Activated naive CD4-positive, alpha-beta T cell treated with anti-CD3 and anti-CD28 coated beads for 36 hours (primary cell): ENCODE measurements at regions not wholly inside any gene's neighbourhood (a gene's known extent, or its start where the extent isn't known, plus 50 kb on each side); places are given as distances from the start of the nearest gene placed in this dataset.
"Not testable (repeated sequence)": the region's sequence is repeated elsewhere in the genome, so short reads cannot be mapped to it uniquely, and the experiment has no call there.

ENCODE experiments used
- CTCF ChIA-PET: fragments of 350-600 bp; sonication (Branson Sonifier 250); formaldehyde crosslinking; loops from one replicate; lab custom pipeline; 2021; ENCODE audit warnings: antibody characterized with exemption; lab: Charles Lee
- DNase-seq: peaks from one replicate; pipeline ENCODE4 v3.0.0-alpha.2; 2020
- H3K27ac Mint-ChIP-seq: one replicate; pipeline ENCODE4 v1.8.0; 2021; ENCODE audit warnings: mild to moderate bottlenecking, mixed read lengths
- H3K27me3 Mint-ChIP-seq: one replicate; pipeline ENCODE4 v1.8.0; 2021; ENCODE audit warnings: low read depth, mixed read lengths
- H3K36me3 Mint-ChIP-seq: one replicate; pipeline ENCODE4 v1.8.0; 2021; ENCODE audit warnings: low read depth, mixed read lengths
- H3K4me1 Mint-ChIP-seq: one replicate; pipeline ENCODE4 v1.8.0; 2021; ENCODE audit warnings: low read depth, mixed read lengths
- H3K4me3 Mint-ChIP-seq: one replicate; pipeline ENCODE4 v1.8.0; 2021; ENCODE audit warnings: mild to moderate bottlenecking, moderate library complexity, mixed read lengths
- H3K9me3 Mint-ChIP-seq: one replicate; pipeline ENCODE4 v1.8.0; 2021; ENCODE audit warnings: mixed read lengths
- intact Hi-C: fragments of 100-400 bp; cut with micrococcal nuclease; formaldehyde crosslinking; loops from one replicate; pipeline ENCODE4 v1.15.1; 2023

DNA sequence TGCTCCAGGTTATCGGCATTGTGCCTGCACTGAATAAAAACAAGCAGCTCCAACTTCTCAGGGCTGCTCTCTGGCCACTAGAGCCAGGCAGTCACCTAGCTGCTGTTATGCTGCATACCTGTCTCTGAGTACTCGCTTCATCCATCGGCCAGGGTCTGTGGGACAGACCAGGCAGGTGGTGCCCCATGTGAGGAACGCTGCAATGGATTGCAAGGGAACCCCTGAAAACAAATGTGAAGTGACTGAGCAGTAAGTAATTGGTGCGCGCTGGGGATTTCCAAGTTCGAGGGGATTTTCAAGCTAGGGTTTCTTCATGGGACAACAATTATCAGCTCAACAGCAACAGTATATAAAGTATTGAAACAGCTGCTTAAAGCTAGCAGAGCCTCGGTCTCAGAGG lies 965.3 kb downstream of the AACS start:
- Mint-ChIP-seq H3K36me3 (no peaks in the 10 kb centered on the region), H3K4me3 (no peak overlapping the region), H3K27me3 (no peaks in the 10 kb centered on the region), H3K4me1 (no peaks in the 10 kb centered on the region), H3K27ac (no peak overlapping the region), H3K9me3 (peaks cover 2% of the 10 kb centered on the region)
- DNase-seq: no peak
- intact Hi-C loops: no loop called here
- CTCF ChIA-PET: no interaction called here

DNA sequence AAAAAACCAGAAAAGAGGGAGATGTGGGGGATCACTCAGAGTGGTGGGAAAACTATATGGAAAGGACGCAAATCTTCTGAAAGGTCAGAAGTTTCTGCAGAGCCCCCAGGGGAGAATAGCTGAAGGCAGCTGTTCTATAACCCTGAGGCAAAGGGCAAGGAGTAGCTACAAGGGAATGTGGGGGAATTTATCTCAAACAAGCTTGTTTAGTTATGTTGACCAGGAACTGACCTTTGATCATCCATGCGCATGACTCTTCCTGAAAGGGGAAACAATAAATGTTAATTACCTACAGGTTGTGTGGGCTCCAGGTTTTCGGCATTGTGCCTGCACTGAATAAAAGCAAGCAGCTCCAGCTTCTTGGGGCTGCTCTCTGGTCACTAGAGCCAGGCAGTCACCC lies 968.5 kb downstream of the AACS start:
- intact Hi-C loops: no loop called here
- no peaks in the 10 kb centered on the region for H3K27me3 Mint-ChIP-seq
- CTCF ChIA-PET: interaction anchor here (0.7 kb wide), 1 partner anchor 32 kb away, joined by 3 read pairs; no protein-coding TSS in a partner anchor
- peaks cover 2% of the 10 kb centered on the region for H3K9me3 Mint-ChIP-seq
- no peaks in the 10 kb centered on the region for H3K36me3 Mint-ChIP-seq
- DNase-seq: no peak
- H3K27ac Mint-ChIP-seq: no peak overlapping the region
- H3K4me1 Mint-ChIP-seq: no peaks in the 10 kb centered on the region
- no peak overlapping the region for H3K4me3 Mint-ChIP-seq

DNA sequence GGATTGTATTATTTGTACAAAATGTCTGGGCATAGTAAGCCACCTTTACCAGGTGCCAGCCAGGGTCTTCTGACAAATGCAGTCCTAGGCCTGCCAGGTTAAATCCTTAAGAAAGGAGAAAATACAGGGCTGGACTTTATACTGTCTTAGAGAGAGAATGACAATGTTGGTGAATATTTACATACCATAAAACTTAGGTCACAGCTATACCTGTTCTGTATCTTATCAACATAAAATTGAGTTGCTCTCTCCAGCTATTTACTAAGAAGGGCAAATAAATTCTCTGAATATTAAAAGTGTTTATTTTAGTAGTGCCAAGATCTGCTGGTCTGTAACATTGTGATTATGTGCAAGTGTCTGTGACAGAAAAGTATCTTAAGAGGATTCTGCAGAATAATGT lies 971.1 kb downstream of the AACS start:
- intact Hi-C loops: no loop called here
- Mint-ChIP-seq H3K9me3 (peaks cover 3% of the 10 kb centered on the region), H3K4me1 (no peaks in the 10 kb centered on the region), H3K36me3 (no peaks in the 10 kb centered on the region), H3K27ac (no peak overlapping the region), H3K4me3 (no peak overlapping the region), H3K27me3 (no peaks in the 10 kb centered on the region)
- CTCF ChIA-PET: no interaction called here
- DNase-seq: no peak

DNA sequence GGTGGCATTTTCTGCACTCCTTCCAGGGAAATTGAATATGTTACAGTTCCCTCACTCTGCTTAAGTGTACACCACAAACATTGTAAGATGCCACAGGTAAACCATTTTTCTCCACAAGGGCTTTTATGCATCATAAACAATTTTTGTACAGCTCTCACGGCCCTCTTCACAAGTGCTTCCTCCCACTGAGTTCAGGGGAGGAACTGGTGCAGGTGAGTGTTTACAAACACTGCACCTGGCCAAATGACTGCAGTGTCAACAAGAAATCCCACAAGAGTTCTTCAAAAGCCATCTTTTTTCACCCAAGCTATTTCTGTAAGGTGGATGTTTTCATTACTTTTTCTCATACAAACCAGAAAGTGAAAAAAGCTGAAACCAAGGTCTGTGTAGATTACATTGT lies 973.2 kb downstream of the AACS start:
- Mint-ChIP-seq H3K36me3 (no peaks in the 10 kb centered on the region), H3K4me1 (no peaks in the 10 kb centered on the region), H3K27me3 (peaks cover 4% of the 10 kb centered on the region), H3K27ac (no peak overlapping the region), H3K4me3 (no peak overlapping the region), H3K9me3 (peaks cover 1% of the 10 kb centered on the region)
- CTCF ChIA-PET: no interaction called here
- DNase-seq: no peak
- intact Hi-C loops: no loop called here

DNA sequence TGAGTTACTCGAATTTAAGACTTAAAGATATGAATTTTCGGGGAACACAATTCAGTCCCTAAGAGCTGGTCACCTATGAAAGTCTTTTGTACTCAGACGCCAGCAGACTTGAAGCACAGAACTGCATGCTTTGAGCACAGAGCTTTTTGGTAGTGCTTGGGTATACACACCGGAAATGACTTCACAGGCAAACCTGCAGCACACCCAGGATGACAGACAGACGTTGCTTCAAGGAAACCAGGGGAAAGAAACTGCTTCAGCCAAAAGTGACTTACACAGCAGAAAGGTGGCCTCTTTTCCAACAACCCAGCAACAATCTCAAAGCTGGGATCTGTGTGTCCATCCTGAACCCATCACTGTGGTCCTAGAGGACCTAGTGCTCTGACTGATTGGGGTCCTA lies 975.1 kb downstream of the AACS start:
- peaks cover 4% of the 10 kb centered on the region for H3K27me3 Mint-ChIP-seq
- H3K4me3 Mint-ChIP-seq: no peak overlapping the region
- H3K9me3 Mint-ChIP-seq: peaks cover 1% of the 10 kb centered on the region
- intact Hi-C loops: no loop called here
- CTCF ChIA-PET: no interaction called here
- no peak overlapping the region for H3K27ac Mint-ChIP-seq
- no peaks in the 10 kb centered on the region for H3K4me1 Mint-ChIP-seq
- H3K36me3 Mint-ChIP-seq: no peaks in the 10 kb centered on the region
- no peak for DNase-seq

DNA sequence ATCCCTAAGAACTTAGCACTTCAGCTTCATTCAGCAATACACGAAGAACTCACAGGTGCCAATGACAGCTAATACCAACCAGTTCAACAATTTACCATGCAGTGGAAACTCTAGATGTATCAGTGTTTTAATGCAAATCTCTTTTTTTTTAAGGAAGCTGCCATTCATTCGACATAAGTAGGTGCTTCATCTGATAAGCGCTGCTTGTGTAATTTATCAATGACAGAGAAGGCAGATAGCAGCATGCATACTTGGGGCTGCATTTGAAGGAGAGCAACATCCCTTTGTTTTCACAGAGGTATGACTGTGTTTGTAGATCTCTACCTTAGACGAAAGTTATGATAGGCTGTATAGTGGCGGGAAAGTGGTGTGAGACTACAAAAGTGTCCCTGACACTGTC lies 977.1 kb downstream of the AACS start:
- intact Hi-C loops: no loop called here
- H3K4me1 Mint-ChIP-seq: no peaks in the 10 kb centered on the region
- DNase-seq: no peak
- no peak overlapping the region for H3K4me3 Mint-ChIP-seq
- H3K27me3 Mint-ChIP-seq: peaks cover 4% of the 10 kb centered on the region
- peaks cover 1% of the 10 kb centered on the region for H3K9me3 Mint-ChIP-seq
- CTCF ChIA-PET: no interaction called here
- H3K27ac Mint-ChIP-seq: no peak overlapping the region
- H3K36me3 Mint-ChIP-seq: no peaks in the 10 kb centered on the region

DNA sequence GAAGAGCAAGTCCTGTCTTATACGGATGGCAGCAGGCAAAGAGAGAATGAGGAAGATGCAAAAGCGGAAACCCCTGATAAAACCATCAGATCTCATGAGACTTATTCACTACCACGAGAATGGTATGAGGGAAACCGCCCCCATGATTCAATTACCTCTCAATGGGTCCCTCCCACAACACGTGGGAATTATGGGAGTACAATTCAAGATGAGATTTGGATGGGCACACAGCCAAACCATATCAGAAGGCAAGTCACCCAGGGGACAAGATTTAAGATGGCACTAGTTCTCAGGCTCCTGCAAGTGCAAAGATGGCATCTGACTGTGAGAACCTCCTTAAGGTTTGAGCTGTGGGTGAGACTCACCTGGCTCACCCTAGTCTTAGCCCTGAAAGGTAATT lies 984.3 kb downstream of the AACS start:
- H3K27me3 Mint-ChIP-seq, H3K27ac Mint-ChIP-seq, H3K36me3 Mint-ChIP-seq, H3K4me3 Mint-ChIP-seq, CTCF ChIA-PET, H3K4me1 Mint-ChIP-seq, H3K9me3 Mint-ChIP-seq, DNase-seq, intact Hi-C loops: not testable (repeated sequence)

DNA sequence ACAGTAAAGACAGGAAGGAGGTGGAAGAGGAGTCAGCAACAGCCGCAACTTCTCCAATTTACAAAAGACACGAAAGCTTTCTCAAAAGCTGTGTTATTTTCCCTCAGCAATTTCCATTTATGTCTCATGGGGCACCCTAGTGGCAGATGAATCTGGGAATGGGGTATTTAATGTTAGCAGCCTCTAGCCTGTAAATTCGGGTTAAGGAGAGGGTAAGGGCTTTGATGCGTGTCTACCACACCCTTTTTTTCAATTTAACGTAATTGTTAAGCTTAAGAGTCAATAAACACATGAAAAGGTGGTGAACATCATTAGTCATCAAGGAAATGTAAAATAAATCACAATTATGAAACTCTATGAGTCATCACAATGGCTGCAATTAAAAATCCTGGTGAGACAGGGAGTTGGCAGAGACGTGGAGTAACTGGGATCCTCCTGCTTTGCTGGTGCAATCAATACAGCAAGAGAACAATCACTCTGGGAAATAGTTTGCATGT lies 986.4 kb downstream of the AACS start:
- intact Hi-C loops: no loop called here
- H3K27me3 Mint-ChIP-seq: no peaks in the 10 kb centered on the region

DNA sequence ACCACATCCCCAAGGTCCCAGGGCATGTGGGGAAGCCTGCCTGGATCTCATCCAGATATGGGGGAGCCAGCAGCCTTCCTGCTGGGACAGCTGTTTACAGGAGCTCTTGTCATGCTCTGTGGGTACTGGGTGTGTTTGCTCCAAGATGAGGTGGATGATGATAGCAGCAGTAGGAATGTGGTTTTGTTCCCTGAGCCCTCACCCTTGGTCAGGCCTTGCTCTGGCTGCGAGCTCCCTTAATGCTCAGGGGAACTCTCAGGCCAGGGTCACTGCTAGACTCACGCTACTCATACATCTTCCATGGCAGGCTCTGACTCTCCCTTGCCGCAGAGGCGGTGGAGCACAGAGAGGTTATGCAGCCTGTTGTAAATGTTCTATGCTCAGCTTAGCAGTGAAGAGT lies 990.3 kb downstream of the AACS start:
- Mint-ChIP-seq H3K27ac (no peak overlapping the region), H3K4me3 (no peak overlapping the region), H3K9me3 (no peaks in the 10 kb centered on the region), H3K36me3 (no peaks in the 10 kb centered on the region), H3K4me1 (no peaks in the 10 kb centered on the region), H3K27me3 (no peaks in the 10 kb centered on the region)
- CTCF ChIA-PET: no interaction called here
- intact Hi-C loops: no loop called here
- DNase-seq: no peak

More for the DNA sequence above, 986.4 kb downstream of the AACS start:
- Mint-ChIP-seq H3K9me3 (no peaks in the 10 kb centered on the region), H3K36me3 (no peaks in the 10 kb centered on the region), H3K27ac (no peak overlapping the region), H3K4me3 (no peak overlapping the region), H3K4me1 (no peaks in the 10 kb centered on the region)
- CTCF ChIA-PET: no interaction called here
- DNase-seq: no peak

DNA sequence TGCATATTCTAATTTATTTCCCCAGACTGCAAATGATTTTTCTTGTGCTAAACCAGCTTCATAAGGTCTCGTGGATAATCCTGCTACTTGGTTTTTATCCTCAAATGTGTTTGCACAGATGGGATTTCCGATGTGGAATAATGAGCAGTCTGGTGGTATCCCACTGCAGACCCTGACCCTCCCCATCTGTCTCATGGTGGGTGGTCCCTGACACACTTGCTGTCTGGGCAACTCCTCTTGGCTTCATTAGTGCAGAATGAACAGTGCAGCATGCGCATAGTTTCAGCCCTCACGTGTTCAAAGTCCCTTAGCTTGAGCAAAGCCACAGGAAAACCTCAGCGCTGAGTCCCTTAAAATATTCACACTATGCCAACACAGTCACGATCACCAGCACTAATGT lies 996.5 kb downstream of the AACS start:
- peaks cover 3% of the 10 kb centered on the region for H3K9me3 Mint-ChIP-seq
- intact Hi-C loops: no loop called here

DNA sequence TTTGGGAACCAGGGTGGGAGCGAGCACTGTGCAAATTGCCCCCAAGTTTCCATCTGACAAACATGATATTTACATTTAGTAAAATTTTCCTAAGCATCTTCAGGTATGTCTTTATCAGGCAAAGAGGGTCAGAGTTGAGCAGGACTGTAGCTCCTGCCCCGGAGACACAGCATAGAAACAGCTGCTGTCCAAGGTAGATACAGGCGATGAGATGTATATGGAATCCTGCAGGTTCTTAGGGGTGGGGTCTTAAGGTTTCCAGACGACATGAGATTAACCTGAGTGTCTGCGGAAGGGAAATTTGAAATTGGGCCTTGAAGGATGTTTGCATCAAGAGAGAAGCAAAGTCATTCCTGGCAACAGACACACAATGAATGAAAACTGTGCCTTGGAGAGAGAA lies 998.8 kb downstream of the AACS start:
- no peak for DNase-seq
- Mint-ChIP-seq H3K4me1 (no peaks in the 10 kb centered on the region), H3K36me3 (no peaks in the 10 kb centered on the region), H3K27ac (no peak overlapping the region), H3K4me3 (no peak overlapping the region), H3K9me3 (peaks cover 3% of the 10 kb centered on the region), H3K27me3 (no peaks in the 10 kb centered on the region)
- intact Hi-C loops: no loop called here
- CTCF ChIA-PET: no interaction called here

More for the DNA sequence above, 996.5 kb downstream of the AACS start:
- Mint-ChIP-seq H3K27me3 (no peaks in the 10 kb centered on the region), H3K27ac (no peak overlapping the region), H3K4me1 (no peaks in the 10 kb centered on the region), H3K36me3 (no peaks in the 10 kb centered on the region), H3K4me3 (no peak overlapping the region)
- CTCF ChIA-PET: no interaction called here
- DNase-seq: no peak

DNA sequence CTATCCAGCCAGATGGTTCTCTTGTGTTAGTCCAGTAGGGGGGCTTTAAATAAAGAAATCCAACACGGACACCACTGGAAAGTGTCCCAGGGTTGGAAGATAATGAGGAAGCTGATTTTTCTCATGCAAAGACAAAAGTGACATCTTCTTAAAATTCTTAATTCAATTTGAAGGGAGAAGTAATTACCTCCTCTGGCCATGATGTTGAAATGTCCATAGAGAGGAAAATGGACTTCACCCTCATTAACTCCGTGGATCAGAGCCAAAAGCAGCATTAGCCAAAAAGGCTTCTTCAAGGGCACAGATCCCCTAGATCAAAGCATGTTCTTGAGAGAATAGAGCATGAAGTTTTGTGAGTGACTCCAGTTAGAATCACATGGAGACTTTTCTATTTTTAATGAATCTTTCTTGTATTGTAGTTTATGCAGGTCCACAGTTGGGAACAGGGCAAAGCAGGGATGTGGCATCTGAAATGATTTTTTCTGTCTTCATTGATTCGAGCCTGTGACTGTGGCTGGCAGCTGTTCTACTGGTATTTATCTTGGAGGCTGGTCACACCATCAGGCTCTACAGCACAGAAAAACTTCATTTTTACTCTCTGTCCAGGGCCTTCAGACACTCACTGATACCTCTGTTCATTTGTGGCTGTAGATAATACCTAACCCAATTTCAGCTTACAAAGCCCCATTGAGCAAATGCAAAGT lies 1002.5 kb downstream of the AACS start:
- H3K27me3 Mint-ChIP-seq: no peaks in the 10 kb centered on the region
- no peaks in the 10 kb centered on the region for H3K4me1 Mint-ChIP-seq
- intact Hi-C loops: no loop called here
- no peak for DNase-seq
- H3K27ac Mint-ChIP-seq: no peak overlapping the region
- peaks cover 12% of the 10 kb centered on the region for H3K9me3 Mint-ChIP-seq
- H3K36me3 Mint-ChIP-seq: no peaks in the 10 kb centered on the region
- H3K4me3 Mint-ChIP-seq: no peak overlapping the region
- CTCF ChIA-PET: interaction anchor here (1.2 kb wide), 1 partner anchor 596 kb away, joined by 4 read pairs; no protein-coding TSS in a partner anchor

DNA sequence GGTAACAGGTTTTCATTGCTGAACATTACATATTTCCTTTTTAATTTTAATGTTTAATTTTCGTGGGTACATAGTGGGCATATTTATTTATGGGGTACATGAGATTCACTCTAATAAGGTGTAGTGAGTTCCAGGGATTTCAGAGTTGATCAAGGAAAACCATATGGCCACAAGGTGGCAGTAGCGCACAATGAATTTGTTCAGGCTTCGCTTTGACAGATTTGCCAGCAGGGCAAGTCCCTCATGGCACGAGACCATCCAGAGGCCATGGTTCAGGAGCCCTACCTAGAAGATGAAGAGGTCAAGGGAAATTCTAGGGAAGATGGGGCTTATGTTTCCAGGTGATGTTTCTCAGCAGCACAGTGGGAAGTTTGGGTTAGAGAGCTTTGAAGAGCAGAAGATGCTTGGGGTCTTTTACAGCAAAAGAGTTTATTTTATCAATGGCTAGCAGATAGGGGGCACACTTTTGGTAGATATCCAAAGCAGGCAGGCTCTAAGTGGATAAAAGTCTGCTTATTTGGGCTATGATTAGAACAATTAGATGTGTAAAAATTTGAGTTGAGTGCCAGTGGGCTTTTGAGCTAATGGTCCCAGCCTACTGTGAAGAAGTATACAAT lies 1004.4 kb downstream of the AACS start:
- Mint-ChIP-seq H3K4me1 (no peaks in the 10 kb centered on the region), H3K27ac (no peak overlapping the region), H3K27me3 (no peaks in the 10 kb centered on the region), H3K36me3 (no peaks in the 10 kb centered on the region), H3K4me3 (no peak overlapping the region), H3K9me3 (peaks cover 9% of the 10 kb centered on the region)
- intact Hi-C loops: loop anchor here (1.0 to 2.0 kb wide), 3 partner anchors 593 to 805 kb away; no protein-coding TSS in a partner anchor
- DNase-seq: peak; percentile 72
- CTCF ChIA-PET: interaction anchor here (0.5 to 1.8 kb wide), 4 partner anchors 10 to 806 kb away, joined by 3 to 5 read pairs (median 3); no protein-coding TSS in a partner anchor
